CD4-positive, alpha-beta T cell treated with Interferon alpha-2 for 1 hour (primary cell): ENCODE measurements at regions not wholly inside any gene's neighbourhood (a gene's known extent, or its start where the extent isn't known, plus 50 kb on each side); places are given as distances from the start of the nearest gene placed in this dataset.
"Not testable (repeated sequence)": the region's sequence is repeated elsewhere in the genome, so short reads cannot be mapped to it uniquely, and the experiment has no call there.

ENCODE experiments used
- DNase-seq, 2 donors: peaks; one replicate each; pipeline ENCODE4 v3.0.0-alpha.2; 2020 to 2022

DNA sequence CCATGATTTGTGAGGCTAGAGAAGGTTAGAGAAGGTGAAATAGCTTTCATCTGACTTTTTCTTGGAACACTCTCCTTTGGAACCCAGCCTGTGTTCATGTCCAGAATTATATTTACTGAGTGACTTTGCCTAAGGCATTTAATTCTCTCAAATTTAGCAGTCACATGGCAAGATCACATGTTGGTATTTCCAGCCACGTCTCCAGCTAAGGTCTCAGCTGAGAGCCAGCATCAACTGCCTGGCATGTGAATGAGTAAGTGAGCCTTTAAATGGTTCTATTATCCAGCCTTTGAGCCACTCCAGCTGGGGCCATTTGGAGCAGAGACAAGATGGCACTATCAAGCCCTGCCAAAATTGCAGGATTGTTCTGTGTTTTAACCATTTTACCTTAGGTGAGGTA is 130.2 kb upstream of the SGO1 start:
- DNase-seq: no peak

GRCh38 chr3:20310629-20311028 is 124.6 kb upstream of the SGO1 start:
- DNase-seq: no peak

DNA sequence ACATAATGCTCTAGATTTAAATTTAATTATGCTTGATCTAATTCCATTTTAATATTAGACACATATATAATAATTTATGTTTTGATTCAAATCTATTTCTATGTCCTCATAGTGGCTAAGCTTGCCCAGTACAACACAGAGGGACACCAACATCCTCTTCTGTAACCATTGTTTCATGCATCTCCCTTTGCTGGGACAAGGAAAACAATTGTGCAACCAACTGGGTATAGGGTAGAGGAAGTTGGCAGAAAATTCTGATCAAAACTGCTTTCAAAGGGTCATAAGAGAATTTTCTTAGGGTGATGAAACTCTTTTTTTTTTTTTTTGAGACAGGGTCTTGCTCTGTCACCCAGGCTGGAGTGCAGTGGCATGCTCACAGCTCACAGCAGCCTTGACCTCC is 121.4 kb upstream of the SGO1 start:
- DNase-seq: no peak

DNA sequence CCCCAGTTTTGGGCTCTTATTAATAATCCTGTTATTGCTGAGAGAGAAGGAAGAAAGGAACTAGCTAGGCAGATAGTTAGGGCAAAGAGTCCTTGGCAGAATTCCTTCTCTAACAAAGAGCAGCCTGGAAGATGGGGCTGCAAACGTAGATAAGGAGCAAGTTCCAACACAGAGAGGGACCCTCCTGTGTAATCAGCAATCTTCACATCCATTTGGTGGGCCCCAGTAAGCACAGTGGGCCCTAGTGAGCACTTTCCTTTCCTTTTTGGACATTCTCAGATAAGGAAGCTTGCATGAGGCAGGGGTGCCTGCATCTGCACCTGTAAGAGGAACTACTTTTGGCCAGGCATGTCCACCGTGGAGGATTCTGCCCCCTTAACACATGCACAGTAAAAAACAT is 119.6 kb upstream of the SGO1 start:
- no peak for DNase-seq

DNA sequence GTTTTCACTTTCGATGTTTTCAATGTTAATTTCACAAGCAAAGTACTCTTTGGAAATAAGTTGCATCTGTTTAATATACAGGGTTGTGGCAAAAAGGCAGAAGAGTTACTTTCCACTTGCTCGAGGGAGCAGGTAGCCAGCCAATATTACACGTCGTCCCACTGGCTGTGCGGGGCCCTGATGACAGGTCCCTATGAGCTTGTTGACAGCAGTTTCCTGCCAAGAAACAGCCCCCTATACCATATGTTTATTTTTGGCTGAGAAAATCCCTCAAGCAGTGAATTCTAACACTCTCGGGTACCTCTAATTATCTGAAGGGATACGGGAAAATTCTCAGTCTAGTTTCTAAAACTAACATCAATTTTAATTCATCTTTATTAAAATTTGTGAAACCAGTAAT is 116.8 kb upstream of the SGO1 start:
- DNase-seq: no peak

DNA sequence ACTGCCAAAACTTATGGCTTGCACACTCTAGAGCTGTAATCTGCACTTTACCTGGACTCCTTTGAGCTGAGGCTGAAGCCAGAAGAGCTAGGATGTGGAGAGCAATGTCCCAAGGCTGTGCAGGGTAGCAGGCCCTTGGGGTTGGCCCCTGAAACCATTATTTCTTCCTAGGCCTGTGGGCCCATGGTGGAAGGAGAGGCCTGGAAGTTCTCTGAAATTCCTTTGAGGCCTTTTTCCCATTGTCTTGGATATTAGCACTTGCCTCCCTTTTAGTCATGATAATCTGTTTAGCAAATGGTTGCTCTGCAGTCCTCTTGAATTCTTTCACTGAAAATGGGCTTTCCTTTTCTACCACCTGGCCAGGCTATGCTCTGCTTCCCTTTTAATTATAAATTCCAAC is 102.0 kb upstream of the SGO1 start:
- DNase-seq: no peak

- DNase-seq: no peak
These were observed 94.3 kb upstream of the SGO1 start for GRCh38 chr3:20280257-20280656.

DNA sequence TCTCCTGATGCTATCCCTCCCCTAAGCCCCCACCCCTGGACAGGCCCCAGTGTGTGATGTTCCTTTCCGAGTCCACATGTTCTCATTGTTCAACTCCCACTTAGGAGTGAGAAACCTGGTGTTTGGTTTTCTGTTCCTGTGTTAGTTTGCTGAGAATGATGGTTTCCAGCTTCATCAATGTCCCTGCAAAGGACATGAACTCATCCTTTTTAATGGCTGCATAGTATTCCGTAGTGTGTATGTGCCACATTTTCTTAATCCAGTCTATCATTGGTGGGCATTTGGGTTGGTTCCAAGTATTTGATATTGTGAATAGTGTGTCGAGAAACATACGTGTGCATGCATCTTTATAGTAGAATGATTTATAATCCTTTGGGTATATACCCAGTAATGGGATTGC is 80.0 kb upstream of the SGO1 start:
- DNase-seq: not testable (repeated sequence)

DNA sequence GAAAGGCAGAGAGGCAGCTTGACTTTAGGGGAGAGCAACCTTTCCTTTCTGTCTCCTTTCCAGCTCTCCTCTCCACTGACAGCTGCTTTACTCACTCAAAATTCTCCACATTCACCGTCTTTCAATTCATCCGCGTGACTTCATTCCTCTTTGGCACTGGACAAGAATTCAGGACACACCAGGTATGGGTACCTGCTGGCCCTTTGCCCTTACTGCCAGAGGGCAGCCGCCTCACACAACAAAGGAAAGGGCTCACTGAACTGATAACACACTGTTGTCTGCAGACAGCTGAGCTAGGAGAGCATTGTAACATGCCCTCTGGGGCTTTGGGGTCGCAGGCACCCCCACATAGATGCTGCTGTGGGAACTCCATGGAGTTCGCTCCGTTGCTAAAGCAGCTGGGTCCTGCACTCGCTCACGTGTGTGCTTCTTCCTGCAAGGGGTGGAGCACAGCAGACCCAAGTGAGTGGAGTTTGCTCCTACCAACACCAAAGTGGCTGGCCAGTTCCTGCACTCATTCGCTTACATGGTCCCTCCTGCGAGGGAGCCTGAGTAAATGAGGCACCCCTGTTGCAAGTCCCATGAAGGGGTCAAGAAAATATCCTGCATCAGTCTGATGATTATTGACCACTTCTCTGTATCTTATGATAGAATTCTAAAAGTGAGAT is 79.0 kb upstream of the SGO1 start:
- no peak for DNase-seq

DNA sequence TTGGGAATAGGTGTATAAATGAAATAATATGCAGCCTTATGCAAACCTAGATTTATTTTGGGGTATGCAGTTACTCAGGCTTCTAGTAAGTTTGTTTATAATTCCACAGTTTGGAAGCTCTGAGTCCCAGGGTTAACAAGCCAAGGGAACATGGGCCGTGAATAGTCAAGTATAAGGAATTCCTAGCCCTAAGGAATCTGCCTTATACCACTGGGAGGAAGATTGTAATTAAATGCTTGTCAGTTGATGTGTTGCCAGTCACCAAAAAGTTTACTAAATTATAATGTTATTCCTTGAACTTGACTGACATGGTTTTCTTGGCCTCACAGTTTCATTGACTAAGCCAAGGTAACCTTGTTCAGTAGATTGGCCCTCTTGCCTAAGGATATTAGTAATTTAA is 72.4 kb upstream of the SGO1 start:
- no peak for DNase-seq

- no peak for DNase-seq
These were observed 70.1 kb upstream of the SGO1 start for GRCh38 chr3:20256144-20256543.

DNA sequence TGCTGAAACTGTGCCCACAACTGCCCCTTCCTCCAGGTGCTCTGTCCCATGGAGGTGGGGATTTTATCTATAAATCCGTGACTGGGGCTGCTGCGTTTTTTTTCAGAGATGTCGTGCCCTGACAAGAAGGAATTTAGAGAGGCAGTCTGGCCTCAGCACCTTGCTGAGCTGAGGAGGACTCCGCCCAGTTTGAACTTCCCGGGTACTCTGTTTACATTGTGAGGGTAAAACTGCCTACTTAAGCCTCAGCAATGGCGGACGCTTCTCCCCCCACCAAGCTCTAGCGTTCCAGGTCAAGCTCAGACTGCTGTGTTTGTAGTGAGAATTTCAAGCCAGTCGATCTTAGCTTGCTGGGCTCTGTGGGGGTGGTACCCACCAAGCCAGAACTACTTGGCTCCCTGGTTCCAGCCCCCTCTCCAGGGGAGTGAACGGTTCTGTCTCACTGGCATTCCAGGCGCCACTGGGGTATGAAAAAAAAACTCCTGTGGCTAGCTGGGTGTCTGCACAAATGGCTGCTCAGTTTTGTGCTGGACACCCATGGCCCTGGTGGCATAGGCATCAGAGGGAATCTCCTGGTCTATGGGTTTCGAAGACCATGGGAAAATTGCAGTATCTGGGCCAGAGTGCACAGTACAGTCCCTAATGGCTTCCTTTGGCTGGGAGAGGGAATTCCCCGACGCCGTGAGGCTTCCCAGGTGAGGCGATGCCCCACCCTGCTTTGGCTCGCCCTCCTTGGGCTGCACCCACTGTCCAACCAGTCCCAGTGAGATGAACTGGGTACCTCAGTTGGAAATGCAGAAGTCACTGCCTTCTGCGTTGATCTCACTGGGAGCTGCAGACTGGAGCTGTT is 68.5 kb upstream of the SGO1 start:
- no peak for DNase-seq

DNA sequence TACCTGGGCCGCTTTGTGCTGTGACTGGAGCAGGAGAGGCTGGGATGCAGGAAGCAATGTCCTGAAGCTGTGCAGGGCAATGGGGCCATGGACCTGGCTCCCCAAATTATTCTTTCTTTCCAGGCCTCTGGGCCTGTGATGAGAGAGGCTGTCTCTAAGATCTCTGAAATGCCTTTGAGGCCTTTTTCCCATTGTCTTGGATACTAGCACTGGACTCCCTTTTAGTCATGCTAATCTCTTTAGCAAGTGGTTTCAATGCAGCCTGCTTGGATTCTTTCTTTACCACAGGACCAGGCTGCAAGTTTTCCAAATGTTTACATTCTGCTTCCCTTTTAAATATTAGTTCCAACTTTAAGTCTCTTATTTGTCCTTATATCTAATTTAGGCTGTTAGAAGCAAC is 64.8 kb upstream of the SGO1 start:
- DNase-seq: no peak

DNA sequence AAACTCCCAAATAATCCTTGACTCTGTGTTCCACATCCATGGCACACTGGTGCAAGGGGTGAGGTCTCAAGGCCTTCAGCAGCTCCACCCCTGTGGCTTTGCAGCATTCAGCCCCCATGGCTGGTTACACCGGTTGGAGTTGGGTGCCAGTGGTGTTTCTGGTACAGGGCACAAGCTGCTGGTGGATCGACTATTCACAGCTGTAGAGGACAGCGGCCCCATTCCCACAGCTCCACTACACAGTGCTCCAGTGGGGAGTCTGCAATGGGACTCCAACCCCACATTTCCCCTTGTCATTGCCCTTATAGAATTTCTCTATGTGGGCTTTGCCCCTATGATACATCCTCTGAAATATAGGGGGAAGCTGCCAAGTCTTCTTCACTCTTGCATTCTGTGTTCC is 64.3 kb upstream of the SGO1 start:
- no peak for DNase-seq

- no peak for DNase-seq
These were observed 60.7 kb upstream of the SGO1 start for GRCh38 chr3:20246662-20247061.

DNA sequence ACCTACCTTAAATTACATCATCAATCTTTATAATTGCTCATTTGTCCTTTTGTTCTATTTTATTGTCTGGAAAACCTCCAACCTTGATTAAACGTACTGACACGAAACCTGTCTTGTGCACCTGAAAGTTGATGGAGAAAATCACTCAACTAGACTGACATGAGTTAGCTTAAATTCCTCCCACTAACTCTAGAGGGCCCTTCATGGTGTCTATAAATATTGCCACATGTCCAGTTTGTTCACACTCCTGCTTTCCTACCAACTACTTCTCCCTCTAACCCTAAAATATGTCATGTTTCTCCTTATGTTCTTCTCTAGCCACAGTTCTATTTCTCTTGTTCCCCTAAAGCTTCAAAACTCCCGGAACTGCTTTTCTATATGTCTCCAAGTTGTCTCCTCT is 59.8 kb upstream of the SGO1 start:
- no peak for DNase-seq

DNA sequence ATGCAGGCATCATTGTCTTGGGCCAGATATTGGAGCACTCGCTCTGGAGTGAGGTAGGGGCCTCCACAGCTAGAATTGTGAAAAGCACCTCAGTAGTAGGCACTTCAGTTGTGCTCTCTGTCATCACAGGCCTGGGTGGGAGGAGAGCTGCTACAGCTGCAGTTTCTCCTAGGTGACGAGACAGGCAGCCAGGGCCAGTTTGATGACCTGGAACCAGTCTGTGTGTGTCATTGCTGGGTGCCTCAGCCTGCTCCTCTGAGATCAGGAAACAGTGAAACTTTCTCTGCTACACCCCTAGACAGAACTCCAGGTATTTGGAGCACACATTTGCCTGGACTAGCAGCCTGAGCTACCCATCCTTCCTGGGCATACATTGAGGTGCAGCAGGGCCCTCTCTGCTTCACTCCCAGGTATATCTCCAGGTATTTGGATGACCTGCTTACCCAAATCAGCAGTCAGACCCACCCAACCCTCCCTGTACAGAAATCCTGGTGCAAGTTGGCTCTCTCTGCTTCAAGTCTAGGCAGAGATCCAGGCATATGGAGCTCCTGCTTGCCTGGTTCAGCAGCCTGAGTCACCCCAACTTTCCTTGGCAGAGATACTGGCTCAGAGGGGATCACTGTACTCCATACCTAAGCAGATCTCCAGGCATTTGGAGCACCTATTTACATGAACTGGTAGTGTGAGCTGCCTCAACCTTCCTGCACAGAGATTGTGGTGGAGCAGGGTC is 54.3 kb upstream of the SGO1 start:
- no peak for DNase-seq

- not testable (repeated sequence) for DNase-seq
These were observed 52.2 kb upstream of the SGO1 start for GRCh38 chr3:20238199-20238598.

DNA sequence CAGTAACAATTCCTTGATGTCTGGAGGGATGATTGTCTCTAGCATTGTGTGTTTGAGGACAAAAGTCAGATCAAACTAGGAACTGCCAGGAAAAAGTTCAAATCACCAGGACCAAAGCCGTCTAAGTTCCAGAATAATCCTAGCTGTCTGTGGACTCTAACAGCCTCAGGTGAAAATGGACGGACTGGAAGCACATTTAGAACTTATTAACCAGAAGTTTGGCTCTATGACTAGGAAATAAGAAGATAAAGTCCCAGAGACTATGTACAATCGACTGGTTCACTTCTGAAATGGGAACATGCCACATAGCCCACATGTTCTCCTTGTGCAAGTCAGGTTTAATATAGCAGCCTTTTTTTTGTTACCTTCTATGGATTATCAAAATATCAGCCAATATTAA is 50.6 kb upstream of the SGO1 start:
- no peak for DNase-seq
